Tibial nerve (tissue), 4 donors: ENCODE measurements at regions not wholly inside any gene's neighbourhood (a gene's known extent, or its start where the extent isn't known, plus 50 kb on each side); places are given as distances from the start of the nearest gene placed in this dataset.
"Not testable (repeated sequence)": the region's sequence is repeated elsewhere in the genome, so short reads cannot be mapped to it uniquely, and the experiment has no call there.

Experiments used
- DNase-seq, 2 donors: peaks; one replicate each; pipeline ENCODE4 v3.0.0-alpha.2; 2019; ENCODE audit warnings: low spot score in 2 of 2
- H3K27ac ChIP-seq, 4 donors: fragments of 200-600 bp; sonication (generic) in 3 of 4; one replicate each; pipeline ENCODE4 v1.5.1; 2017 to 2019; ENCODE audit warnings: mild to moderate bottlenecking in 1 of 4
- H3K27me3 ChIP-seq, 2 donors: fragments of 200-600 bp; sonication (generic) in 1 of 2; one replicate each; pipeline versions ENCODE4 v1.5.1 to v1.6.0; 2017 to 2019
- H3K36me3 ChIP-seq, 3 donors: fragments of 200-600 bp; sonication (generic); one replicate each; pipeline ENCODE4 v1.5.1; 2018 to 2019
- H3K4me1 ChIP-seq, 4 donors: fragments of 200-600 bp; sonication (generic) in 3 of 4; one replicate each; pipeline ENCODE4 v1.5.1; 2017 to 2019
- H3K4me3 ChIP-seq, 4 donors: fragments of 200-600 bp; sonication (generic) in 3 of 4; one replicate each; pipeline ENCODE4 v1.5.1; 2017 to 2019; ENCODE audit warnings: mild to moderate bottlenecking in 1 of 4, moderate library complexity in 1 of 4
- H3K9me3 ChIP-seq, 4 donors: fragments of 200-600 bp; sonication (generic) in 3 of 4; one replicate each; pipeline ENCODE4 v1.5.1; 2017 to 2019
- EP300 ChIP-seq, 2 donors: sonication (generic); formaldehyde crosslinking; IDR thresholded peaks; one replicate each; pipeline ENCODE4 v1.6.1; 2017; ENCODE audit warnings: antibody characterized with exemption in 2 of 2, mild to moderate bottlenecking in 1 of 2
- POLR2A ChIP-seq, 2 donors: fragments of 450-650 bp; IDR thresholded peaks; one replicate each; pipeline ENCODE4 v1.6.1; 2017; ENCODE audit warnings: antibody characterized with exemption in 2 of 2, mild to moderate bottlenecking in 2 of 2, moderate library complexity in 2 of 2
- WGBS, 2 donors: methylation state at CpG; one replicate each; pipeline ENCODE4 v1.1.5; 2018; 5-methylcytosine and 5-hydroxymethylcytosine counted together
- TF ChIP-seq, protein P1 (sequence below), 5 experiments: fragments of 200-600 bp in 3 of 5; fragments of 450-650 bp in 2 of 5; sonication (generic) in 3 of 5; IDR thresholded peaks; one replicate each; pipeline ENCODE4 v1.5.1; 2016 to 2019; ENCODE audit warnings: antibody characterized with exemption in 5 of 5, mild to moderate bottlenecking in 3 of 5, moderate library complexity in 2 of 5

DNA sequence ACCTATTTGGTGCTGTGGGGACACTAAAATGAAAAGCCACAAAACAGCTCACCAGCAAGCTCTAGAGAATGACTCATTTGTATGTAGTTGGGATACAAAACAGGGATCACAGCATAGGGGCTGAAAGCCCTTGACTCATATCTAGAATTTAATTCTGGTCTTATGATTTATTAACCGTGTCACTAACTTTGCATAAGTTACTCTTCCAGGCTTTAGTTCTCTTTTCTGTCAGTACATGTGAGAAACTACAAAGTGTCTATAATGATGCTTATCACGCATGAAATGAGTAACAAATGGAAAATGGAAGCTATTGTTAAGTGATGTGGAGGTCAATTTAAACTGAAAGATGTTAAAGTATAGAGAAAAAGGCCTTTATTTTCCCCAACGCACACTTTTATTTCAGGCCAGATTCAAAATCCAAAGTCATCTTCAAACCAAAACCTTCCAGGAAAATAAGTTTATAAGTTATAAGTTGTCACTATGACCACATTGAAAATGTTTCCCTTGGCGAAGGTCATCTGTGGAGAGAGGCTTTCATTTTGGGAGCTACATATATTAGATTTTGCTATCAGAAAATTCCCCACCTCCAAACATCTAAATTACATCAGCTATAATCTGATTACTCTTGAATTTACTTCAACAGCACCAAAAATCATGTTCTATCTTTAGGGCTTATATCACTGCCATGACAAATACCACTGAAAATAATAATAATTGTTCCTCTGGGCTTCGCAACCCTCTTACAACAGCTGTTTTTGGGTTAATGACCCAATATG, 430.5 kb downstream of the MRPL39 start:
- no peak for DNase-seq
- Histone ChIP-seq H3K36me3 (no peaks in the 10 kb centered on the region), H3K27ac (no peak overlapping the region), H3K4me1 (no peaks in the 10 kb centered on the region), H3K4me3 (no peak overlapping the region), H3K27me3 (no peaks in the 10 kb centered on the region), H3K9me3 (no peaks in the 10 kb centered on the region)
- TF ChIP-seq EP300 (IDR thresholded peaks at IDR 0.05): no peak
- TF ChIP-seq, protein P1, sequence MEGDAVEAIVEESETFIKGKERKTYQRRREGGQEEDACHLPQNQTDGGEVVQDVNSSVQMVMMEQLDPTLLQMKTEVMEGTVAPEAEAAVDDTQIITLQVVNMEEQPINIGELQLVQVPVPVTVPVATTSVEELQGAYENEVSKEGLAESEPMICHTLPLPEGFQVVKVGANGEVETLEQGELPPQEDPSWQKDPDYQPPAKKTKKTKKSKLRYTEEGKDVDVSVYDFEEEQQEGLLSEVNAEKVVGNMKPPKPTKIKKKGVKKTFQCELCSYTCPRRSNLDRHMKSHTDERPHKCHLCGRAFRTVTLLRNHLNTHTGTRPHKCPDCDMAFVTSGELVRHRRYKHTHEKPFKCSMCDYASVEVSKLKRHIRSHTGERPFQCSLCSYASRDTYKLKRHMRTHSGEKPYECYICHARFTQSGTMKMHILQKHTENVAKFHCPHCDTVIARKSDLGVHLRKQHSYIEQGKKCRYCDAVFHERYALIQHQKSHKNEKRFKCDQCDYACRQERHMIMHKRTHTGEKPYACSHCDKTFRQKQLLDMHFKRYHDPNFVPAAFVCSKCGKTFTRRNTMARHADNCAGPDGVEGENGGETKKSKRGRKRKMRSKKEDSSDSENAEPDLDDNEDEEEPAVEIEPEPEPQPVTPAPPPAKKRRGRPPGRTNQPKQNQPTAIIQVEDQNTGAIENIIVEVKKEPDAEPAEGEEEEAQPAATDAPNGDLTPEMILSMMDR (IDR thresholded peaks at IDR 0.05): no peak
- TF ChIP-seq POLR2A (IDR thresholded peaks at IDR 0.05): no peak
- 74 to 78% methylated on average over 5 of the region's 5 CpGs for WGBS, 2 donors

DNA sequence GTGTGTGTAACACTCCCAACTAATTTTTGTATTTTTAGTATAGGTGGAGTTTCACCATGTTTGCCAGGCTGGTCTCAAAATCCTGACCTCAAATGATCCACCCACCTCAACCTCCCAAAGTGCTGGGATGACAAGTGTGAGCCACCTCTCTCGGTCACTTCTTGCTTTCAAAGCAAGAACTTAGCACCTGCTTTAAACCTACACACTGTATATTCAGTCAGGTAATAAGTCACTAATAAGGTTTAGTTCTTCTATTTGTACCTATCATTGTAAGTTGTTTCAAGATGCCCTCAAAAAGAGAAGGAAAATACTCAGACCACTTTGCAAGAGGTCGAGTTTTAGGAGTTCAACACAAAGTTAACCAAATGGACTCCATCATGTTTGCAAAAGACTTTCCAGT, 431.3 kb downstream of the MRPL39 start:
- Histone ChIP-seq H3K27ac (no peak overlapping the region), H3K36me3 (no peaks in the 10 kb centered on the region), H3K27me3 (no peaks in the 10 kb centered on the region), H3K9me3 (no peaks in the 10 kb centered on the region), H3K4me3 (no peak overlapping the region), H3K4me1 (no peaks in the 10 kb centered on the region)
- DNase-seq: no peak
- no peak for TF ChIP-seq POLR2A (IDR thresholded peaks at IDR 0.05)
- no peak for TF ChIP-seq EP300 (IDR thresholded peaks at IDR 0.05)
- TF ChIP-seq, protein P1 (IDR thresholded peaks at IDR 0.05): no peak
- 86 to 90% methylated on average over 2 of the region's 2 CpGs for WGBS, 2 donors

DNA sequence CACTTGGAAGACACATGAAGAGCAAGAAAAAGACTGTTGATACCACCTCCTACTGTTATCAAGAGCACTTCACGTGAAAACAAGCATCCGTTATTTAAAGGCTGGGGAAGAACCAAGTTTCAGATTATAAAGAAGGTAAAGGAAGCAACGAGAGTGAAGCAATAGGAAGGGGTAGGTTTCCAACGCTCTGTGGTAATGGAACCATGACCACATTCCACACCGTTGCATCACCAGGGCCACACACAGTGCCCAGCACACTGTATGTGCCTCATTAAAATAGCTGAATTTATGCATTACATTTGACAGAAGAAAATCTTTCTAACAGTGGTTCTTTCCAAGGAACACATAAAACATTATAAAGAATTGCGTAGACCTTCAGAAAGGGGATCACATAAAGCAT, 435.8 kb downstream of the MRPL39 start:
- peaks cover 0 to 19% (median 0%) of the 10 kb centered on the region in 4 donors for H3K9me3 ChIP-seq
- no peak overlapping the region for H3K27ac ChIP-seq
- no peaks in the 10 kb centered on the region for H3K27me3 ChIP-seq
- DNase-seq: no peak
- H3K4me3 ChIP-seq: no peak overlapping the region
- no peak for TF ChIP-seq POLR2A (IDR thresholded peaks at IDR 0.05)
- TF ChIP-seq, protein P1 (IDR thresholded peaks at IDR 0.05): no peak
- TF ChIP-seq EP300 (IDR thresholded peaks at IDR 0.05): no peak
- no peaks in the 10 kb centered on the region for H3K4me1 ChIP-seq
- 73 to 80% methylated on average over 6 of the region's 6 CpGs for WGBS, 2 donors
- no peaks in the 10 kb centered on the region for H3K36me3 ChIP-seq

DNA sequence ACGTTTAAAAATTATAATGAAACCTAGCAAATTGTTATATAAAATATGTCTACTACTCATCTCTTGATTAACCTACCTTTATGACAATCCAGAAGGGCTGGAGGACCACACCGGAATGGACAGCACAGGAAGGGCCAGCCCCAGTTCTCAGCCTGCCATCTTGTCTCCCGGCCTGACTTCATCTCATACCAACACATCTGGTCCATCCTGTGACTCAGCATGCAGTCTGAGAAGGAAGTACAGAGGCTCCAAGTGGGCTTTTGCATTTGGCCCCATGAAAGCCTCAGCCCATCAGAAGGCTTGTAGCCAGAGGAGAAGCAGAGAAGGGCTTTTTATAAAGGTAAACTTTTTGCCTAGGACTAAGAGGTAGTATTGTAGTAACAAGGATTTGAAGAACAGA, 436.6 kb downstream of the MRPL39 start:
- Histone ChIP-seq H3K4me3 (no peak overlapping the region), H3K27me3 (no peaks in the 10 kb centered on the region), H3K4me1 (no peaks in the 10 kb centered on the region), H3K9me3 (peaks cover 0 to 19% (median 0%) of the 10 kb centered on the region in 4 donors), H3K36me3 (no peaks in the 10 kb centered on the region), H3K27ac (no peak overlapping the region)
- WGBS, 2 donors: 88% methylated on average over 3 of the region's 3 CpGs
- TF ChIP-seq EP300 (IDR thresholded peaks at IDR 0.05) (no peak), POLR2A (IDR thresholded peaks at IDR 0.05) (no peak)
- TF ChIP-seq, protein P1 (IDR thresholded peaks at IDR 0.05): no peak
- DNase-seq: no peak

DNA sequence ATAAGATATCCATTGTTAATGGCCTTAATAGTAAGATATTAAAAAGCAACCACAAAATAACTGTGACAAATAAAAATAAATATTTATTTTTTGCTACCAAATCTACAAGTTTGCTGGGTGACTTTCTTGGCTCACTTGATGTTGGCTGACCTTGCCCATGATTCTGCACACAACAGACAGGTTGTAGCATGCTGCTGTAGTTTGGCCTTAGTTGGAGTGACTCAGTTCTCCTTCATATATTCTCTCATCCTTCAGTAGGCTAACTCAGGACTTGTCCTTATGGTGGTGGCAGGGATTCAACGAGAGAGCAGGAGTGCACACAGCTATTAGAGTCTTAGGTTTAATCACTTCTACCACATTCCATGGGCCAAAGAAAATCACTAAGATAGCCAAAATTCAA, 437.9 kb downstream of the MRPL39 start:
- 80 to 89% methylated on average over 1 of the region's 1 CpG for WGBS, 2 donors
- H3K4me1 ChIP-seq: no peaks in the 10 kb centered on the region
- no peak overlapping the region for H3K4me3 ChIP-seq
- no peak for DNase-seq
- TF ChIP-seq, protein P1 (IDR thresholded peaks at IDR 0.05): no peak
- TF ChIP-seq POLR2A (IDR thresholded peaks at IDR 0.05): no peak
- H3K27ac ChIP-seq: no peak overlapping the region
- no peaks in the 10 kb centered on the region for H3K36me3 ChIP-seq
- peaks cover 0 to 19% (median 0%) of the 10 kb centered on the region in 4 donors for H3K9me3 ChIP-seq
- no peaks in the 10 kb centered on the region for H3K27me3 ChIP-seq

DNA sequence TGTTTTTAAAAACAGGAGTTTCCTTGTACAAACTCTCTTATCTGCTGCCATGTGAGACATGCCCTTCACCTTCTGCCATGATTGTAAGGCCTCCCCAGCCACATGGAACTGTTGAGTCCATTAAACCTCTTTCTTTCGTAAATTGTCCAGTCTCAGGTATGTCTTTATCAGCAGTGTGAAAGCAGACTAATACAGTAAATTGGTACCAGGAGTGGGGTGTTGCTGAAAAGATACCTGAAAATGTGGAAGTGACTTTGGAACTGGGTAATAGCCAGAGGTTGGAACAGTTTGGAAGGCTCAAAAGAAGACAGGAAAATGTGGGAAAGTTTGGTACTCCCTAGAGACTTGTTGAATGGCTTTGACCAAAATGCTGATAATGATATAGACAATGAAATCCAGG, 440.4 kb downstream of the MRPL39 start:
- H3K9me3 ChIP-seq: peaks cover 0 to 19% (median 0%) of the 10 kb centered on the region in 4 donors
- WGBS, 2 donors: 76 to 84% methylated on average over 1 of the region's 1 CpG
- H3K36me3 ChIP-seq, H3K4me1 ChIP-seq, DNase-seq, H3K27me3 ChIP-seq, H3K27ac ChIP-seq, H3K4me3 ChIP-seq: not testable (repeated sequence)
